Body of pancreas (tissue), 4 donors: ENCODE measurements at regions not wholly inside any gene's neighbourhood (a gene's known extent, or its start where the extent isn't known, plus 50 kb on each side); places are given as distances from the start of the nearest gene placed in this dataset.

Experiments
- ATAC-seq: fragments of 150-250 bp; one replicate; pipeline ENCODE4 v1.9.1; 2016
- DNase-seq, 4 donors: peaks; one replicate each; pipeline ENCODE4 v3.0.0-alpha.2; 2019
- H3K27ac ChIP-seq, 4 donors: fragments of 200-600 bp; sonication (generic); 1 replicate in 3 of 4; 2 replicates in 1 of 4; pipeline versions ENCODE4 v1.5.1 to v1.6.1; 2016 to 2019; ENCODE audit warnings: mild to moderate bottlenecking in 1 of 4, mixed read lengths in 1 of 4, moderate library complexity in 1 of 4
- H3K27me3 ChIP-seq, 2 donors: fragments of 200-600 bp; sonication (generic); one replicate each; pipeline ENCODE4 v1.6.0; 2016; ENCODE audit warnings: mild to moderate bottlenecking in 1 of 2
- H3K36me3 ChIP-seq, 2 donors: fragments of 200-600 bp; sonication (generic); replicated peaks in 1 of 2; 2 replicates each; pipeline ENCODE4 v1.5.1; 2016; ENCODE audit warnings: low read depth in 2 of 2; ENCODE audit not compliant: insufficient read depth in 1 of 2
- H3K4me1 ChIP-seq: fragments of 200-600 bp; sonication (generic); one replicate; pipeline ENCODE4 v1.6.0; 2016
- H3K4me3 ChIP-seq, 2 donors: fragments of 200-600 bp; sonication (generic); 1 replicate in 1 of 2; 2 replicates in 1 of 2; pipeline ENCODE4 v1.5.1; 2016 to 2019
- H3K9me3 ChIP-seq, 3 donors: fragments of 200-600 bp; sonication (generic); 1 replicate in 2 of 3; 2 replicates in 1 of 3; pipeline ENCODE4 v1.5.1; 2016
- CTCF ChIP-seq, 7 experiments: fragments of 450-650 bp in 4 of 7; fragments of 200-600 bp in 3 of 7; sonication (generic) in 3 of 7; IDR thresholded peaks; one replicate each; pipeline ENCODE4 v1.5.1; 2016 to 2019; ENCODE audit warnings: antibody characterized with exemption in 7 of 7
- POLR2A ChIP-seq, 3 donors: fragments of 450-650 bp; IDR thresholded peaks; one replicate each; pipeline ENCODE4 v1.6.1; 2016; ENCODE audit warnings: antibody characterized with exemption in 3 of 3, mild to moderate bottlenecking in 2 of 3
- WGBS, 2 donors: methylation state at CpG; one replicate each; pipeline ENCODE4 v1.1.5; 2017; 5-methylcytosine and 5-hydroxymethylcytosine counted together
- intact Hi-C: fragments of 100-400 bp; cut with DNase I; formaldehyde crosslinking; loops from one replicate; pipeline ENCODE4 v1.15.1; 2023

GRCh38 chr7:93819699-93820098, 70.9 kb downstream of the TFPI2 start:
- Histone ChIP-seq H3K9me3 (no peaks in the 10 kb centered on the region), H3K4me3 (no peak overlapping the region), H3K4me1 (no peaks in the 10 kb centered on the region), H3K27me3 (no peaks in the 10 kb centered on the region), H3K36me3 (no peaks in the 10 kb centered on the region), H3K27ac (no peak overlapping the region)
- ATAC-seq (no peak), DNase-seq (no peak)
- no peak for TF ChIP-seq CTCF (IDR thresholded peaks at IDR 0.05)
- TF ChIP-seq POLR2A (IDR thresholded peaks at IDR 0.05): no peak
- WGBS, 2 donors: 70 to 79% methylated on average over 7 of the region's 7 CpGs
- intact Hi-C loops: no loop called here

- intact Hi-C loops: no loop called here
- H3K9me3 ChIP-seq: no peaks in the 10 kb centered on the region
- H3K27ac ChIP-seq: no peak overlapping the region
- ATAC-seq (no peak), DNase-seq (no peak)
- H3K4me3 ChIP-seq: no peak overlapping the region
- no peaks in the 10 kb centered on the region for H3K36me3 ChIP-seq
- no peaks in the 10 kb centered on the region for H3K4me1 ChIP-seq
- H3K27me3 ChIP-seq: no peaks in the 10 kb centered on the region
- WGBS, 2 donors: 53 to 59% methylated on average over 1 of the region's 1 CpG
- TF ChIP-seq CTCF (IDR thresholded peaks at IDR 0.05) (no peak), POLR2A (IDR thresholded peaks at IDR 0.05) (no peak)
These were observed 73.0 kb downstream of the TFPI2 start for GRCh38 chr7:93817526-93817925.

- H3K4me1 ChIP-seq: no peaks in the 10 kb centered on the region
- H3K27me3 ChIP-seq: no peaks in the 10 kb centered on the region
- DNase-seq (no peak), ATAC-seq (no peak)
- TF ChIP-seq CTCF (IDR thresholded peaks at IDR 0.05) (no peak), POLR2A (IDR thresholded peaks at IDR 0.05) (no peak)
- H3K4me3 ChIP-seq: no peak overlapping the region
- no peaks in the 10 kb centered on the region for H3K9me3 ChIP-seq
- no peaks in the 10 kb centered on the region for H3K36me3 ChIP-seq
- intact Hi-C loops: no loop called here
- H3K27ac ChIP-seq: no peak overlapping the region
These were observed 73.5 kb downstream of the TFPI2 start for GRCh38 chr7:93817004-93817403.

- ATAC-seq (no peak), DNase-seq (no peak)
- no peaks in the 10 kb centered on the region for H3K9me3 ChIP-seq
- WGBS, 2 donors: 45 to 62% methylated on average over 1 of the region's 1 CpG
- H3K4me1 ChIP-seq: no peaks in the 10 kb centered on the region
- TF ChIP-seq CTCF (IDR thresholded peaks at IDR 0.05) (no peak), POLR2A (IDR thresholded peaks at IDR 0.05) (no peak)
- H3K27me3 ChIP-seq: no peaks in the 10 kb centered on the region
- intact Hi-C loops: no loop called here
- H3K36me3 ChIP-seq: no peaks in the 10 kb centered on the region
- H3K4me3 ChIP-seq: no peak overlapping the region
- no peak overlapping the region for H3K27ac ChIP-seq
These were observed 77.0 kb downstream of the TFPI2 start for GRCh38 chr7:93813514-93813913.

GRCh38 chr7:93812061-93812460, 78.5 kb downstream of the TFPI2 start:
- no peaks in the 10 kb centered on the region for H3K4me1 ChIP-seq
- no peaks in the 10 kb centered on the region for H3K9me3 ChIP-seq
- H3K27me3 ChIP-seq: no peaks in the 10 kb centered on the region
- intact Hi-C loops: no loop called here
- DNase-seq (no peak), ATAC-seq (no peak)
- WGBS, 2 donors: 66 to 72% methylated on average over 4 of the region's 4 CpGs
- no peaks in the 10 kb centered on the region for H3K36me3 ChIP-seq
- no peak overlapping the region for H3K27ac ChIP-seq
- H3K4me3 ChIP-seq: no peak overlapping the region
- no peak for TF ChIP-seq POLR2A (IDR thresholded peaks at IDR 0.05)
- TF ChIP-seq CTCF (IDR thresholded peaks at IDR 0.05): no peak
